COLO668 (cell line): ENCODE measurements at regions not wholly inside any gene's neighbourhood (a gene's known extent, or its start where the extent isn't known, plus 50 kb on each side); places are given as distances from the start of the nearest gene placed in this dataset.
A peak's percentile ranks its signal among the peaks of the same experiment; 100 is the strongest.

Experiments
- DNase-seq: peaks from one replicate; lab custom pipeline; 2025; ENCODE audit not compliant: unreplicated experiment; lab: John Stamatoyannopoulos, UW

DNA sequence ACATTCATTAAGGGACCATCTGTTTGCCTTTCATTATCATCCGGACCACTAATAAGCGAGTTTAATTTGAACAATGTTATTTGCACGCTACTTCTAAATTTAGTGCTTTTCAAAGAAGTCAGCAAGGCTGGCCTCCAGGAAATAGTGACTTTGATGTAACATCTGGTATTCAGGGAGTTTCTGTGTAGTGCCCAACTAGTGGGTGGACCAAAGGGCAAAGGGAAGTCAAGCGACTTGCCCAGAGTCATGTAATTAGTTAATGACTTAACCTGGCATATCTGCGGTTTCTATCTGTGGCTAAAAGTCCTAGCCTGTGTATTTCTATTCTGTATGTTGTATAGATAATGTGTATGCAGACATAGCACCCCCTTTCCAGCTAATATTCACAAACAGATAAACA is 56.3 kb upstream of the LCORL start:
- no peak for DNase-seq

DNA sequence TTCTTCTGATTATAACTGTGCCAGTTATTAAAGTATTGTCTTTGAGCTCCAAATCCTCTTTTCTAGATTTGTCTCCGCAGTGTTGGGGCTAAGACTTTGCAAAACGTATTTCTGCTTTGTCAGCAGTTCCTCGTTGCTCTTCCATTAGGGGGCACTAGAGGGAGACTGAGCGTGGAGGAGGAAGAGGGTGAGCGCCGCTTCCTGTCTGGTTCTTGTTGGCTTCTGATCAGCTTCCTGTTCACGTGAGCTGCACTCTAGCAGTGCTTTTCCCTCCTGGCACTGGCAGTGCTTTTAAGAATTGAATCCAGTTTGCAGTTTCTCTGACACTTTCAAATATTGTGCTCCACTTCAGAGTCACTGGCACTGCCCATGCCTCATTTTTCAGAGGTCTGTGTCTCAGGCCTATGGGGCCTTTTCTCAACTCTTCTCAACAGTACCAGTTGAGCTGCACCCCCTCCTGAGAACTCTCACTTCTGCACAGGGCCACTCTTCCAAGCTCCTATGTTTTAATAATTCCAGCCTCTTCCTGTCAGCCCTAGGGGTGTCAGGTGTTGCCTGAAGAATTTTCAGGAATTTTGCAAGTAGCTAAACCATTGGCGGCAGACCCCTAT is 54.4 kb upstream of the LCORL start:
- DNase-seq: peak; percentile 25

GRCh38 chr4:18071894-18072293 is 50.3 kb upstream of the LCORL start:
- DNase-seq: no peak
